HG03558 (cell line): ENCODE measurements at regions not wholly inside any gene's neighbourhood (a gene's known extent, or its start where the extent isn't known, plus 50 kb on each side); places are given as distances from the start of the nearest gene placed in this dataset.

Source experiments
- ATAC-seq: cut with Tn5 transposase; IDR thresholded peaks from one replicate; pipeline ENCODE4 v1.9.1; 2021; ENCODE audit warnings: moderate number of reproducible peaks; ENCODE audit not compliant: unreplicated experiment; ENCODE audit errors: extremely low read depth

GRCh38 chr2:15801439-15801838, 138.9 kb upstream of the MYCN start:
- ATAC-seq = no peak

- ATAC-seq = no peak
Observed at GRCh38 chr2:15801904-15802303, 138.4 kb upstream of the MYCN start.

- no peak for ATAC-seq
Observed at GRCh38 chr2:15802657-15803542, 137.4 kb upstream of the MYCN start.

- no peak for ATAC-seq
Observed at GRCh38 chr2:15803543-15804245, 136.7 kb upstream of the MYCN start.

- ATAC-seq = no peak
Observed at GRCh38 chr2:15804246-15804619, 136.1 kb upstream of the MYCN start.

DNA sequence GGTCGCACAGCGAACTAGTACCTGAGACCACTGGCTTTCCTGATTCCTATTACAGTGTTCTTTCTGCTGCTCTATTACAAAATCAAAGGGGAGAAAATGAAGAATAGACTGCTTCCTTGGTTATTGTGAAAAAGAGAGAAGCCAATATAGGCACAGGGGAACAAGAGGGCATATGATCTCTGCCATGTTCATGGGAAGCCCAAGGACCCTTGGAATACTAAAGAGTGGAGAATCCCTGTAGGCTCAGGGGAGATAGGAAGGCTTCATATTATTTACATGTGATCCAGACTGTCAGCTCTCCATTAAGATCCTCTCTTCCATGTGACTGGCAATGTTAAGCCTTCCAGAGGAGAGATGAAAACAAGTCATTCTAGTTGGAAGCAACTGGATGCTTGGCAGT, 135.7 kb upstream of the MYCN start:
- no peak for ATAC-seq

- no peak for ATAC-seq
Observed at GRCh38 chr2:15805206-15805605, 135.1 kb upstream of the MYCN start.

DNA sequence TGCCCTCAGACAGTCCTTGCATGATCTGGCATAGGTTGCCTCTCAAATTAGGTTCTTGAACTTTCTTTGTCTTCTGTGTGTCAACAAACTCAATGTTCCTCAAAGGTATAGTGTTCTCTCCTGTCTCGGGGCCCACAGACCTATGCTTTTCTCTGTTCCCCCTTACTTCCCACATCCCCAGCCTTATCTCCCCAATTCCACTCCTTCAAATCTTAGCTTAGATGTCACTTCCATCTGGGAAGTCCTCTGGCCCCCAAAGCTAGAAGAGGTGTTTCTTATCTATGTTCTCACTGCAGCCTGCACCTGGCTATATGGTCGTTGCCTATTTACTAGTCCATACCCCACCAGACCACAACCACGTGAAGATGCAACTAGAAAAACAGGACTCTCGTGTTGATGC, 134.6 kb upstream of the MYCN start:
- ATAC-seq = no peak

GRCh38 chr2:15806801-15807417, 133.4 kb upstream of the MYCN start:
- no peak for ATAC-seq

GRCh38 chr2:15807418-15808203, 132.7 kb upstream of the MYCN start:
- no peak for ATAC-seq

- ATAC-seq = no peak
Observed at GRCh38 chr2:15808204-15808910, 132.0 kb upstream of the MYCN start.

- no peak for ATAC-seq
Observed at GRCh38 chr2:15808944-15809343, 131.4 kb upstream of the MYCN start.

DNA sequence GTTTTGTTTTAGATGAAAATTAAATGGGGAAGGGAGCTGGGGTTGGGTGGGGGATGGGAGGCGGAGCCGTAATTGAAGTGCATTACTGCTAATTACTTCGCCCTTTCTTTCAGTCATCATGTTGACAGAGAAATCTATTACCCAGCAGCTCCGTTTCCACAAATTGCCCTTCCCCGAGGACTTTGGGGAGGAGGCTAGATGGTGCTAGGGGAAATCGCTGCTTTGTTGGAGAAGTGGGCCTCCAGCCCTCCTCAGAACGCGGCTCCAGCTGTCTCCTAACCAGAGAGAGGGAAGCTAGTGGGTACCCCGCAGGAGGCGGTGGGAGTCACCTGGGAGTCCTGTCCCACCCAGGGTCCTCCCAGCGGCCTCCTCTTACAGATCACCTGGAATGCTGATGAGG, 130.9 kb upstream of the MYCN start:
- ATAC-seq = no peak

- ATAC-seq = no peak
Observed at GRCh38 chr2:15810477-15811150, 129.7 kb upstream of the MYCN start.

- ATAC-seq = no peak
Observed at GRCh38 chr2:15811367-15811766, 129.0 kb upstream of the MYCN start.

DNA sequence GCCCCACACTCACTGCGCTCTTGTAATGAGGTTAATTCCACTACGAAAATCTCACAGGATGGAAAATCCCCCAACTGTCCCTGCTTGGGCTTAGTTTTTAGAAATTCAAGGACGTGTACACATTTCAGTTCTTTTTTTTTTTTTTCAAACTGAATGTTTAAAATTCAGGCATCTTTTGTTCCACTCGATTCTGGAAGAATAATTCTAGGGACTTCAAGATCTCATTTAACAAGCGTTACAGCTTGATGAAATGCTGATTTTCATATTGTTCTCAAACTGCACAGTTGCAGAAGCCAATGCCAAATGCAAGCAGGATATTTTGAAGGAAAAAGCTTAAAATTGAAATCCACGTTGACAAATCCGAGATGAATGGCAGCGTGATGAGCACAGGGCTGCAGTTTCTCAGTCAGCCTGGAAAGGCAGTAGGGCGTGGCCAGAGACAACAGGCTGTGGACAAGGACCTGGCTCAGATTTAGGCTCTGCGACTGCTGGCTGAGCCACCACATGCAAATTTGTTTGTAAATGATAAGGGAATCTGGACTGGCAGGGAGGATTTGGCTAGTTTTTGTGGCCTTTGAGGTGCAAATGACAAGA, 128.1 kb upstream of the MYCN start:
- ATAC-seq = no peak

DNA sequence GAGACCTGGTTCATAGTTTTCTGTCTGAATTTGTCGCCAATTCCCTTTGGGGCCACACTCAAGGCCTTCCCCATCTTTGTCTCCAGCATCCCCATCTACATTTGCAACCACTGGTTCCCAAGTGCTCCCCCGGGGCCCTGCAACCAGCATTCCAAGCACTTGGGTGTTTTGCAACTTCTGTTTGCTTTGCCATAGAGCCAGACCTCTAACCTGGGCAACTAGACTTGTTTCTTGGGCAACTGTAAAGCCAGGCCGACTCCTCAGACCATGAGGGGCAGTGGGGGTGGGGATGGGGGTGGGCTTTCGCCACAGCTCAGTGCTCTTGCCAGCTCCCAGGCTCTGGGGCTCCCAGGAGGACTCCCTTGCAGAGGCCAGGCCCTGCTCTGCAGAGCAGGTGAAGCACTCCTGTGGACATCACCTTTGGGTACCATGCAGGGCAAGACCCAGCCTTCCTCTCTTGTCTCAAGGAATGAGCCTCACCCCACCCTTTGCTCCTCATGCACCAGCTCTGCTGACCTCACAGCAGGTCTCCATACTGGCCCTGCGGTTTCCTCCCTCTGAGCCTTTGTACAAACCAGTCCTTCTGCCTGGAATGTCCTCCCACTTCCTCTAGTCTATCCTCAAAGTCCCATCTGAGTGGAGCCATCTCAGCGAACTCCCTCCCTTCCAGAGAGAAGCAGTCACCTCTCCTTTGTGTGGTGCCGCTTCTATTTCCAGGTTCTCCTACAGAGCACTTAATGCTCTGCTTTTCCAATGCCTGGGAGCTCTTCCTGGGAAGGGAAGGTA, 126.7 kb upstream of the MYCN start:
- no peak for ATAC-seq

- no peak for ATAC-seq
Observed at GRCh38 chr2:15814403-15814802, 125.9 kb upstream of the MYCN start.
